GM19023 (cell line): ENCODE measurements at regions not wholly inside any gene's neighbourhood (a gene's known extent, or its start where the extent isn't known, plus 50 kb on each side); places are given as distances from the start of the nearest gene placed in this dataset.
"Not testable (repeated sequence)": the region's sequence is repeated elsewhere in the genome, so short reads cannot be mapped to it uniquely, and the experiment has no call there.

Experiments
- ATAC-seq: cut with Tn5 transposase; IDR thresholded peaks from one replicate; pipeline ENCODE4 v1.9.1; 2021; ENCODE audit warnings: mild to moderate bottlenecking, moderate library complexity; ENCODE audit not compliant: unreplicated experiment

DNA sequence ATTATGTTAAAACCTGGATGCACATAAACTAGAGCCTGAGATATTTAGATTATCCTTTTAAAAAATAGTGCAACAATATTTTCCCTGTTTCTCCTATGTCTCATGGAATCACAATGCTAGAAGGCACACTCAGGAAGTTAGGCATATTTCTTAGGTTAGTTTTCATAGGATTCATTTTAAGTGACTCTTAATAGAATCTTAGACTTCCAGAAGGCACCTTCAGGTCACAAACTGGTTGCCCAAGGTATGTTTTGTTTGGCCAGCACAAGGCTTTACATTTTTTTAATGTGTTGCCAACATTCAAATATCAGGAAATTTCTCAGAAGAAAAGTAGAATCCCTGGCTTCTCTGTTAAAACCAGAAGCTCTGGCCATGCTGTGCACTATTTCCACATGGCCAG lies 129.3 kb downstream of the LNPK start:
- no peak for ATAC-seq

DNA sequence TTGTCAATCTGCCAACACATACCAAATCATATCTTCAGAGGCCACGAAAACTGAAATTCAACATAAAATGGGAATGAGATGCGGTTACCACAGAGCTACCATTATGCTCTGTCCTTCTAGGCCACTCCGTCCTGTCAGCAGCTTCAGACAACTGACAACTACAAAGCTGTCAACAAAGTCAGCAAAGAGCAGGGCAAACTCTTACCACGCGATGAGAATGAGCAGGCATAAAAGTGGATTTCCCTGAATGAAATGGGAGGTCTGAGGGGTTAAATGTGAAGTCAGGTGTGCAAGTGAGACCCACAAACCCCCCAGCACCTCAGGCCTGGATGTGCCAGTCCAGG lies 130.1 kb downstream of the LNPK start:
- no peak for ATAC-seq

DNA sequence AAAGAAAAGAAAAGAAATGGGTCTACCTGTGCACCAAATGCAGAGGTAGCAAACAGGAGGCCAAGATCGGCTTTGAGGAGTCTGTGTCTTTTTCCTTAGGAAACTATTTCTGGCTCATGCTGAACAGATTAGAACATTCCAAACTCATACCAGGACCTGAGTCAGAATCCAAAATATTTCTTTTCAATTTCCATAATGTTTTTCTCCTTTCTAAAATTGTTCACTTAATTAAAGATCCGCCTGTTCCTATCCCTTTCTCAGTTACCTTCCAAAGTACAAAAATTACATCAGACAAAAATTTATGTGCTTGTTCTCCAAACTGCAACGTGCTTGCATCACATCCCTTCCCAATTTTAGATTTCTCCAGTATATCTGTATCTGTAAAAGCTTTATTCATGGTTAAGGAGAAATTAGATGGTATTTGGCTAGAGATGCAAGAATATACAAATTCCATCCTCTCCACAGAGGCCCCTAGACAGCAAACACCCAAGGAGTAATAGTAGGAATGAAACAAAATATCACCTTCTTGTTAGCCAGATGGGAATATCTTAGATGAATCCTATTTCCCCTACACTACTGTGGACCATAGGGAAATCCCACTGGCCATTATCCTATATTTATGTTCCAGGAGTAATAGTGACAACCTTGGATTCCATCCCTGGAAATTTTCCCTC lies 130.6 kb downstream of the LNPK start:
- ATAC-seq = no peak

DNA sequence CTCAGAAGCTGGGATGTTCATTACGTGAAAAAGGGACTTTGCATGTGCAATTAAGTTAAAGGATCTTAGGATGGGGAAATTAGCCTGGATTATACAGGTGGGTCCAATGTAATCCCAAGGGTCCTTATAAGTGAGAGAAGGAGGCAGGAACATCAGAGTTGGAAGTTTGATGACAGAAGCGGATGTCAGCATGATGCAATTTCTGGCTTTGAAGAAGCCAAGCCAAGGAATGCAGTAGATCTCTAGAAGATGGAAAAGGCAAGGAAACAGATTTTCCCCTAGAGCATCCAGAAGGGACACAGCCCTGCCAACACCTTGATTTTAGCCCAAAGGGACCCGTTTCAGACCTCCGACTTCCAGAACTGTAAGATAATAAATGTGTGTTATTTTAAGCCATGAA lies 136.4 kb downstream of the LNPK start:
- ATAC-seq = no peak

DNA sequence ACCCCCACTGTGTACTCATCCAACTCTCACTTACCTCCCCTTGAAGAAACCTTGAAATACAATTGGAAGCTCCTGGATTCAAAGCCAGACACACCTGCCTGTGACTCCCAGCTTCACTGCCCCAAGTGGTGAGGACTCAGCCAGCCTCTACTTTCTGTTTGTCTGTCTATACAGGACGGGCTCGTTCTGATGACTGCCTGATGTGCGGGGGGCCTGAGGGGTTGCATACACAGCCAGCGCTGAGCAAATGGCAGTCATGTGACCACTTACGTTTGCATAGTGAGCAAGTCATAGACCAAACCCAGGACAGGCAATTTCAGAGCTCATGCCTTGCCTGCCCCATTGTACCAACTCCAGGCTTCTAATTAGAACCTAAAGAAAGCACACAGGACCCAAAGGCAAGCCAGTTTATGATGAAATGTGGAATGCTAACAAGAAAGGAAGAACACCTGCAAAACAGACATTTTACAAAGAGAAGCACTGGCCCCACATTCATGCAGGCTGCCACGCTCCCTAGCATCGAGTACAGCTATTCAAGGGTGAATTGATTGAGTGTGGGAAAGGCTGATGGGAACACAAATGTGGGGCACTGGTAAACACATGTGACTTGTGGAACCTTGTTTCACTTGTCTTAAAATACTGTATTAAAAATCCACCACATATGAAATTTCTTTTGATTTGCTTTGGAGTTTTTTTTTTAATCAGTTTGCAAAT lies 137.8 kb downstream of the LNPK start:
- no peak for ATAC-seq

DNA sequence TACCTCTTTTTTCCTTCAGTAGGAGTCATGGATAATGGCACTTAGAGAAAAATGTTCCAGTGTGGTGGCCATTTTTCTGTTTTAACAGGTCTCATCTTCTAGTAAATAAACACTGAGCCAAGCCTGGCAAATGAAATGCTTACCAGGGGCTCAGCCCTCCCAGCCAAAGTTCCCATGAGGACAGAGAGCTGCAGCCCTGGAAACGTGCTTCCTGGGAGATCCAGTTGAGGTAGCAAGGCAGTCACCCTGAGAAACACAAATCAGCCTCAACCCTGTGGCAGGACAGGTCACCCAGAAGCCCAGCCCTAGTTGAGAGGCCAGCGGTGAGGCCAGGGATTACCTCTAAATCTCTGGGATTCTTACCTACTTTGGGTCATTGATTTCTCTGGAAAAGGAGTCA lies 140.1 kb downstream of the LNPK start:
- no peak for ATAC-seq

DNA sequence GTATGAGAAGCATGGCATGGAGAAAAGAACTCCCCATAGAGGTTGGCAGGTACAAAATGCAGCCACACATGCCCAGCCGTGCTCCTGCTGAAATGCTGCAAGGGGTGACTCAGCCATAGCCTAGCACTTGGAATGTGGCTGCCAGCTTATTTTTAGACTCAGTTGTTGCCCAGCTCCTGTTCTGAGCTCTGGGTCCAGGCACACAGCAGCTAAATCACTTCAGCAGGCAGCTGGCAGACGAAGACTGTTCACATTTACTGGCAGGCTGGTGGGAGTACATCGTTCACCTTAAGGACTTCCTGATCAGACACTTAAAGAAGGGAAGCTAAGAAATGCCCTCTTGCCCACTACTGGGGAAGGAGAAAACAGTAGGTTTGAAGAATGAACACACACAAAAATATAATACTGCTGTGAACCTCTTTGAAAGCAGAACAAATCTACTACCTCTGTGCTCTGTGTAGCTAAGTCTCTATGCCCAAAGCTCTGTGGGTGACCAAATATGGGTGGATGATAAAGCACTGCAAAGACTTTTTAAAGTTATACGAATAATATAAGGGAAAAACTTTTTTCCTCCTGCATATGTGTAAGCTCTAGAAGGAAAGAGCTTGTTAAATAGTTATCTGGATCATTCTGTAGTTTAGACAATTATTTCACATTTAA lies 146.1 kb downstream of the LNPK start:
- ATAC-seq = no peak

DNA sequence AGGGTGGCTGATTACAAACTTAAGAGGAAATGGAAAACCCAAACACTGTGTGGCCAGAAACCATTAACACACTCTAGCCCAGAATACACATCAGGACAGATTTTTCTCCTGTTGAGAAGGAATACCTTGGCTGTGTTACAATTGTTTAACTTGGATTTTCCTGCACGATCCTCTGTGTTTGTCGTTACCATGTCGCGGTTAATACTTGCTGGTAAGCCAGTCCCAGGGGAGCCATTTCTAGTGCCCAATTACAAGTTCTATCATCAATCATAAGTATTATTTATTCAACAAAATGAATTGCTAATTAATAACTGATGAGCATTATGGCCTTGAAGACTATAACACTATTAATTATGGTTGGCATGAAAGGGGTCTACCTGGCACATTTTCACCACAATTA lies 146.8 kb downstream of the LNPK start:
- no peak for ATAC-seq

DNA sequence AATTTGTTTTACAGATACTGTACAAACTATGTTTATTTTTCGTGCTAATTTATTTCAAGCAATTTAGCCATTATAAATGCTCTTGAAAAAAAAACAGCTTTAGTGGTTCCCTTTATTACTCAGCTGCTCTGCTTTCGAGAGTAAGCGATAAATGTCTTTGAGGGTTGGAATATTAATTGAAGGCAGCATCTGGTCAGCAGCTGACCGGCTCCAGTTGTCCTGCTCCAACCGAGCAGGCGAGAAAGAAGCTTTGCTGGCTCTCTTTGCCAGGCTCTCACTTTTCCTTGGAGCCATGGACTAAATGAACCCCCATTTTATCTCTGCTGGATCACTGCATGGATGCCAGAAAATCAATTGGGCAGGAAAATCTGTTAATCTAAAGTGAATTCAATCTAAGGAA lies 147.4 kb downstream of the LNPK start:
- ATAC-seq = no peak

DNA sequence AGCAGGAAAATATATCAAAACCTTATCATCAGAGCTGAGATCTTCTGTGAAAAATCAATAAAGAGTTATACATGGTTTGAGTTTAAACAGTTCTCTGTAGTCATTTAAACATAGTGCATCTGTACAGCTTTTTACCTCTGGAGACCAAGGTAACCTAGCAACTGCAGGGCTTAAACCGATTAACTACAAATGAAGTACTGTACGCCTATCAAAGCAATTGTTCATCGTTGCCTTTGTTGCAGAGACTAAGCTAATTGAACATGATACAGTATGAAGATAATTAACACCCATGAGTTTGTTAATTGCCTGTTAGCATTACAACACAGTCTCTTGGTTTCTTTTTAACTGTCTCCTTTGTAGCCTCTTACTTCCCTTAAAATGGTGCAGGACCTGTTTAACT lies 147.9 kb downstream of the LNPK start:
- no peak for ATAC-seq

DNA sequence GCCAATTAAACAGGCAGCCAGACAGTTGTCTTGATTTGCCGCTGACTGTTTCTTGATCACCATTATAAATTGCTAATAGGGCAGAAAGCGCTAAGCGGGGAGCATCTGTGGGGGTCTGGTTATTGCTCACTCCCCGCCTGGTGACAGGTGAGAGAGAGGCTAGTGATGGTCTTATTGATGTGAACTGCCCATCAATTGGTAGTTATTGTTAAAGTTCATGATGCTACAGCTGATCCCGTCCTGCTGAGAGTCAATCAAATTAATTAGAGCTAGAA lies 148.5 kb downstream of the LNPK start:
- ATAC-seq = no peak

DNA sequence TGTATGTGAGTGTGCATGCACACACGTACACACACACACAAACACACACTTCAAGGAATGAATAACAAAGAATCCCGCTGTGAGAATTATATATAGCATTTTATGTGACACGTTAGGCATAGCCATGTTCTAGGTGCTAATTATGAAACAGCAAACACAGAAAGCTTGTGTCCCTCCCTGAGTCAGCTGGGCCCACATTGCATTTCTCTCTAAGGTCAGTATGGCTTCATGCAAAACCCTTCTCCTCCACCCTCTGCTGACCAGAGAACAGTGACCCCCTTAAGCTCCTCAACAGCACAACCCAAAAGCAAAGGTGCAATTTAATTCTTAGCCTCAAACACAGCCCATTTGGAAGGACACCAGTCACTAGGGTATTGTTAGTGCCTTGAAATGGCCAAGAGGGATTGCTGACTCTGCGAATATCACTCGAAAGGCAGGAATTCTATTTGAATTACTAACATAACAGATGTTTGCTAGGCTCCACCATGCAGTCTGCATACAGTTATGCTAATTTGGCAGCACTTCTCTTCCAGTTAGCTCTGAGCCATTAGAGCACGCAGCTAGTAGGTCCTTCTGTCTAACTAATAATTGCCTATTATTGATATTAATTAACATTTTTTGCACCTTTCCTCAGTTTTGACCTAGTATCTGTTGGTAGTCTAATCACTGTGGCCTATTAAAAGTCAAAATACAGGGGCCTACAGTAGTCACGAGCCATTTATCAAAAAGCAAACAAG lies 149.0 kb downstream of the LNPK start:
- no peak for ATAC-seq

DNA sequence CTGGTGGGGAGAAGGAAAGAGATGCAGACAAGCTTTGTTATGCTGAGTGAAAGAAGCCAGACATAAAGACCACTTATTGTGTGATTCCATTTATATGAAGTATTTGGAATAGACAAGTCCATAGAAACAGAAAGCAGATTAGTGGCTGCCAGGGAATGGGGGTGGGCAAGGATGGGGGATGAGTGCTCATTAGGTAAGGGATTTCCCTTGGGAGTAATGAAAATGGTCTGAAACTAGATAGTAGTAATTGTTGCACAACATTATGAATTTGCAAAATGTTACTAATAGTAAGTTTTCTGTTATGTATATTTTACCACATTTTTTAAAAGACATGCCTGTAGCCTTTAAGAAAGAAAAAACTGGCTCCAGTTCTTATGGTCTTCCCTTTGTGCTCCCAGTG lies 154.9 kb downstream of the LNPK start:
- ATAC-seq = no peak

DNA sequence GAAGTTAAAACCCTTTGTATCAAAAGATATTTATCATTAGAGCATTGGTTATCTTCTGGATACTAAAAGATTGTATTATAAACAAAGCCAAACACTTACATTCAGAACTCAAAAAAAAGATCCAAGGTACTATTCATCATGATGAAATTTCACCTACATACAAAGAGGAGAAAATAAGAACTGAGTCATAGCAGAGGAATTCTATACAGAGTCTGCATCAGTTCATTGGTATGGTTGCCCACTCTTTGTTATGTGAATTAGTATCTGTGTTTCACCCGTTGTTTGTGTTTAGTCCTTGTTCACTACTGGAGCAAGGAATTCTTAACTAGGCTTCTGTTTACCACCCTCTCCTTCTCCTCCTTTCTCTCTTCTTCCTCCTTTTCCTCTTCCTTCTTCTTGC lies 157.9 kb downstream of the LNPK start:
- ATAC-seq = no peak

DNA sequence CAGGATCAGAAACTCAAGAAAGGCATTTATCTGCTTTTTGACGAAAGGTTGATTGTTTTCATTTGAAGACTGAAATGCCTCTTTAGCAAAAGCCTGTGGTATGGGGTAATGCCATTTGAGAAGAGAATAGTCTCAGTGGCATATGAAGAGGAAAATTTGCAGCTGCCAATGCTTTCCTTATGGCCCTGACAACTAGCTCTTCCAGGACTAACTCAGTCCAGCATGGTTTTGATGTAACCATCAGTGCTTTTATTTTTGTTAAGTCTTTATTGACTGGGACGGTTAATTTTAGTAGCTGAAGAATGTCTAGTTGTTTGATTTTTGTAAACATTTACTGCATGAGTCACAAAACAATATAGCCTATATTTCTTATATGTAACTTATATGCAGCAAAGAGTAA lies 158.4 kb downstream of the LNPK start:
- no peak for ATAC-seq

DNA sequence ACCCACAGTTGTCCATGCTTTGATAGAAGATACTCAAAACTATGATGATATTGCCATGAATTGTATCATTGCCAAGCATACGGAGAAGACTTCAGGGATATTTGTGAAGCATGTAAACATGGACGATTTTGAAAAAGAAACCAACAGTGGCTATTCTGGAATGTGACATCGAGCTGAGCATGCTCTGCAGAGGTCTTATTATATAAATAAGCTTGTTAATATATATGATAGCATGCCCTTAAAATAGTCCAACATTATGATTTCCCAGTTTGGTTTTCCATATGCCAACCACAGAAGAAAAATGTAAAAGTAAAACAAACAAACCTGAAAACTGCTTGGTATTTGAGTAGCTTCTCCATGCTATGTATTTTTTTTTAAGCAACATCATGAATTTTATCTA lies 159.1 kb downstream of the LNPK start:
- no peak for ATAC-seq

DNA sequence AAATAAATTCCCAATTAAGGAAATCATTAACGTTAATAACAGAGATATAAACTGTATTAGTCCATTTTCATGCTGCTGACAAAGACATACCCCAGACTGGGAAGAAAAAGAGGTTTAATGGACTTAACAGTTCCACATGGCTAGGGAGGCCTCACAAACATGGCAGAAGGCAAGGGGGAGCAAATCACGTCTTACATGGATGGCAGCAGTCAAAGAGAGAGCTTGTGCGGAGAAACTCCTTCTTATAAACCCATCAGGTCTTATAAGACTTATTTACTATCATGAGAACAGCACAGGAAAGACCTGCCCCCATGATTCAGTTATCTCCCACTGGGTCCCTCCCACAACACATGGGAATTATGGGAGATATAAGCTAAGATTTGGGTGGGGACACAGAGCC lies 161.3 kb downstream of the LNPK start:
- ATAC-seq = not testable (repeated sequence)

DNA sequence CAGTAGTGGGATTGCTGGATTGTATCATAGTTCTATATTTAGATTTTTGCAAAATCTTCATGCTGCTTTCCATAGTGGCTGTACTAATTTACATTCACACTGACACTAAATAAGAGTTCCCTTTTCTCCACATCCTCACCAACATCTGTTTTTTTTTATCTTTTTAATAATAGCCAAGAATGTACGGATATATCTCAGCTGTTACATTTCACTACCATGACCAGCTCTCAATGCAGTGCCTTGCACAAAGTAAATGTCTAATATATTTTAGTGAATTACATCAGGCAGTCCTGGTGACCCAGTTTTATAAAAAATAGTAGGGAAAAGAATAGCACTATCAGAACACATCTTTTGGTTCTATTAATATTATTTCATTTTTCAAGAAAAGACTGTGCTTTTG lies 161.8 kb downstream of the LNPK start:
- no peak for ATAC-seq

DNA sequence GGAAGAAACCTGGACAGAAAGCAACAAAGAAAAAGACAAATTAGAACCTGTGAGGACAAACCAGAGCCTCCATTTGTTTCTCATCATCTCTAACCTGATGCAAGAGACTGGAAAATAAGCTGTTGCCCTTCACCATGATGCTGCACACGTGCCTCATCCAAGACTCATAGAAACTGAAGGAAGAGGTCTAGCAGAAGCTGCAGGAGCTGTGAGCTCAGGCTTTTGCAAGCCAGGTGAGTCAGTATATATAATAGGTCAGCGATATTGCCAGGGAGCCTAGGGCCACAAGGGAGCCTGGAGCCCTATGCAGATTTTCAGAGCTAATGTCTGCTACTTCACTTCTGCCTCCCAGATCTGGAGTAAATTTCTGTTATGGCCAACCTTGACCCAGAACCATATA lies 163.1 kb downstream of the LNPK start:
- no peak for ATAC-seq

DNA sequence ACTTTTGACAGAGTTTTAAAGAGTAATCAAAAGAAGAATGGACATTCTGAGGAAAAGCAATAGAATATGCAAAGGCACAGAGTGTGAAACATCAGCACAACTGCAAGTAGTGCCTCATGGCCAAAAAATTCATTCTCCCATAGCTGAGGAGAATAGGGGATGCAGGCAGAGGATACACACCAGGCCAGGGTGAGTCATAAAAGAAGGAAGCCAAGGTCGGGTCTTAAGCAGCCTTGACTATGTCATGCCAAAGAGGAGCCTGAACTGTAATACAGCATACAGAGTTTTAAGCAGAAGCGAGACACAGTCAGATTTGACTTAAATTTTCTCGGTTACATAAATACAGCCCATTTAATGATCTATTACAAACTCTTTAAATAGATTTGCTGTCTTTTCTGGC lies 165.0 kb downstream of the LNPK start:
- no peak for ATAC-seq

DNA sequence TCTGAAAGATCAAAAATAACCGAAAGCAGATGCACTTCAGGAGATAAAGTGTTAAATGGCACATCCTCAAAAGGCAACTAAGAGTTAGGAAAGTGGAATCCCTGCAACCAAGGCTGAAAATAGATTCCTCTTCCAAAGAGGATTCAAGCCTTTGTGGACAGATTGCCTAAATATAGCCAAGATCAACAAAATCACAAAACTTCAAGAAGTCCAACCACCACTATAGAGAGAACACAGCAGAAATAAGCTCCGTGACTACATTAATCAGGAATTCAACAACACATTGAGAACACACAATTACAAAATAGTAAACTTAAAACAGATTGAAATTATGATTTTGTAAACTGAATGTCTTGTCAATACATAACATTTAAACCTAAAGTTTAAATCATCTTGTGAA lies 165.7 kb downstream of the LNPK start:
- ATAC-seq = no peak

DNA sequence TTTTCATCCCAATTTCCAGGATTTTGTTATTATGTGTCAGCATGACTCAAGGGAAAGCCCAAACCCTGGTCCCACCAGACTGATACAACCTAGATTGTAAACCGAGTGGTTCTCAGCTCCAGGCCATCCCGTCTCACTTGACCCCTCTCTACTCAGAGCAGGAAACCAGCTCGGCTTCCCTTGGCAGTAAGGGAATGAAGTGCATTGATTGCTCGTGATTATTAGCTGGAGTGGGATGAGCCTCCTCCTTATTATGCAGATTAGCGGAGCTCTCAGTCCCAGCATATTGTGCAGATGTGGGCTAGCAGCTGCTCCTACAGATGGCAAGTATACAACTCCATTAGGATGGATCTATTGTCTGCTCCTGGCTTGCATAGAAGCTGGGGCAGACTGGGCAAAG lies 167.6 kb downstream of the LNPK start:
- ATAC-seq = no peak
